ENCODE measurements at regions not wholly inside any gene's neighbourhood (a gene's known extent, or its start where the extent isn't known, plus 50 kb on each side); places are given as distances from the start of the nearest gene placed in this dataset.

DNA sequence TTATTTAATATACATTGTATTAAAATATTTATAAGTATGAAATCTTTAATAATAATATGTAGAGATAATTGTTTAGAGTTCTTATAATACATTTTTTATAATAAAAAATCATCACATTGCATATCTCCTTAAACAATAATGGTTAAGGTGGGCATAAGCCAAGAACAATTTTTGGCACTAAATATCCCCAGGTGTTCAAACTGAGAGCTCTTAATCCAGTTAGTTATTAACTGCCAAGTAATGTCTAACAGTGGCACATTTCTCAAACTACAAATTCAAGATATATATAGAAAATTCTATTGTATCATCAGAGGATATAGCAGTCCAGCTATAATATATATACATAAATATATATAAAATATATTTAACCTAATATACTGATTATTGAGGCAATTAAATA is 680.8 kb downstream of the SI start:
- BruUV-seq (replicated peaks): no TSS peak
- Histone ChIP-seq H3K9ac (ENCODE audit: insufficient read depth in 1 of 2, low read depth in 2 of 2, low read length in 2 of 2) (no peak overlapping the region), H4K20me1 (replicated peaks; ENCODE audit: control insufficient read depth, insufficient read depth, low read length) (no peaks in the 10 kb centered on the region), H3K9me1 (ENCODE audit: control insufficient read depth, insufficient read depth, low read length) (no peaks in the 10 kb centered on the region), H2AFZ (ENCODE audit: low read depth, low read length) (no peak overlapping the region), H3K79me2 (ENCODE audit: control insufficient read depth, insufficient read depth, low read length) (no peaks in the 10 kb centered on the region), H3K4me3 (no peak overlapping the region), H3K27ac (ENCODE audit: extremely low read depth, low read depth, low read length) (no peak overlapping the region), H3K4me1 (replicated peaks in 1 of 2; ENCODE audit: control insufficient read depth in 2 of 2, insufficient read depth in 2 of 2, low read length in 2 of 2) (no peaks in the 10 kb centered on the region), H3K9me3 (replicated peaks; ENCODE audit: control insufficient read depth, insufficient read depth, low read depth, low read length) (no peaks in the 10 kb centered on the region), H3K4me2 (ENCODE audit: insufficient read depth, low read length) (no peak overlapping the region), H3K36me3 (ENCODE audit: control insufficient read depth, insufficient read depth, low read length) (no peaks in the 10 kb centered on the region), H3K27me3 (ENCODE audit: control insufficient read depth in 2 of 2, insufficient read depth in 2 of 2, low read length in 2 of 2) (no peaks in the 10 kb centered on the region)
- in situ Hi-C loops (cut with MboI) (no loop called here), intact Hi-C loops (cut with micrococcal nuclease) (no loop called here)
- FAIRE-seq: no peak
- DNase-seq (ENCODE audit: extremely low read depth in 1 of 4, low spot score in 3 of 4): no peak
- CTCF ChIA-PET (ENCODE audit: low intra/inter-chr PET ratio): no interaction called here
- ATAC-seq: no peak
- POLR2A ChIA-PET: no interaction called here
- no peak for TF ChIP-seq ZNF785 (CRISPR knock-in tag; IDR thresholded peaks at IDR 0.05)
- TF ChIP-seq, protein P1, sequence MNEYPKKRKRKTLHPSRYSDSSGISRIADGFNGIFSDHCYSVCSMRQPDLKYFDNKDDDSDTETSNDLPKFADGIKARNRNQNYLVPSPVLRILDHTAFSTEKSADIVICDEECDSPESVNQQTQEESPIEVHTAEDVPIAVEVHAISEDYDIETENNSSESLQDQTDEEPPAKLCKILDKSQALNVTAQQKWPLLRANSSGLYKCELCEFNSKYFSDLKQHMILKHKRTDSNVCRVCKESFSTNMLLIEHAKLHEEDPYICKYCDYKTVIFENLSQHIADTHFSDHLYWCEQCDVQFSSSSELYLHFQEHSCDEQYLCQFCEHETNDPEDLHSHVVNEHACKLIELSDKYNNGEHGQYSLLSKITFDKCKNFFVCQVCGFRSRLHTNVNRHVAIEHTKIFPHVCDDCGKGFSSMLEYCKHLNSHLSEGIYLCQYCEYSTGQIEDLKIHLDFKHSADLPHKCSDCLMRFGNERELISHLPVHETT (CRISPR knock-in tag; conservative IDR thresholded peaks at IDR 0.05 in 1 of 2, IDR thresholded peaks at IDR 0.05 in 1 of 2): no peak
- no peak for TF ChIP-seq ZNF384 (IDR thresholded peaks at IDR 0.05; ENCODE audit: low read depth, low read length)
- TF ChIP-seq, protein P2, sequence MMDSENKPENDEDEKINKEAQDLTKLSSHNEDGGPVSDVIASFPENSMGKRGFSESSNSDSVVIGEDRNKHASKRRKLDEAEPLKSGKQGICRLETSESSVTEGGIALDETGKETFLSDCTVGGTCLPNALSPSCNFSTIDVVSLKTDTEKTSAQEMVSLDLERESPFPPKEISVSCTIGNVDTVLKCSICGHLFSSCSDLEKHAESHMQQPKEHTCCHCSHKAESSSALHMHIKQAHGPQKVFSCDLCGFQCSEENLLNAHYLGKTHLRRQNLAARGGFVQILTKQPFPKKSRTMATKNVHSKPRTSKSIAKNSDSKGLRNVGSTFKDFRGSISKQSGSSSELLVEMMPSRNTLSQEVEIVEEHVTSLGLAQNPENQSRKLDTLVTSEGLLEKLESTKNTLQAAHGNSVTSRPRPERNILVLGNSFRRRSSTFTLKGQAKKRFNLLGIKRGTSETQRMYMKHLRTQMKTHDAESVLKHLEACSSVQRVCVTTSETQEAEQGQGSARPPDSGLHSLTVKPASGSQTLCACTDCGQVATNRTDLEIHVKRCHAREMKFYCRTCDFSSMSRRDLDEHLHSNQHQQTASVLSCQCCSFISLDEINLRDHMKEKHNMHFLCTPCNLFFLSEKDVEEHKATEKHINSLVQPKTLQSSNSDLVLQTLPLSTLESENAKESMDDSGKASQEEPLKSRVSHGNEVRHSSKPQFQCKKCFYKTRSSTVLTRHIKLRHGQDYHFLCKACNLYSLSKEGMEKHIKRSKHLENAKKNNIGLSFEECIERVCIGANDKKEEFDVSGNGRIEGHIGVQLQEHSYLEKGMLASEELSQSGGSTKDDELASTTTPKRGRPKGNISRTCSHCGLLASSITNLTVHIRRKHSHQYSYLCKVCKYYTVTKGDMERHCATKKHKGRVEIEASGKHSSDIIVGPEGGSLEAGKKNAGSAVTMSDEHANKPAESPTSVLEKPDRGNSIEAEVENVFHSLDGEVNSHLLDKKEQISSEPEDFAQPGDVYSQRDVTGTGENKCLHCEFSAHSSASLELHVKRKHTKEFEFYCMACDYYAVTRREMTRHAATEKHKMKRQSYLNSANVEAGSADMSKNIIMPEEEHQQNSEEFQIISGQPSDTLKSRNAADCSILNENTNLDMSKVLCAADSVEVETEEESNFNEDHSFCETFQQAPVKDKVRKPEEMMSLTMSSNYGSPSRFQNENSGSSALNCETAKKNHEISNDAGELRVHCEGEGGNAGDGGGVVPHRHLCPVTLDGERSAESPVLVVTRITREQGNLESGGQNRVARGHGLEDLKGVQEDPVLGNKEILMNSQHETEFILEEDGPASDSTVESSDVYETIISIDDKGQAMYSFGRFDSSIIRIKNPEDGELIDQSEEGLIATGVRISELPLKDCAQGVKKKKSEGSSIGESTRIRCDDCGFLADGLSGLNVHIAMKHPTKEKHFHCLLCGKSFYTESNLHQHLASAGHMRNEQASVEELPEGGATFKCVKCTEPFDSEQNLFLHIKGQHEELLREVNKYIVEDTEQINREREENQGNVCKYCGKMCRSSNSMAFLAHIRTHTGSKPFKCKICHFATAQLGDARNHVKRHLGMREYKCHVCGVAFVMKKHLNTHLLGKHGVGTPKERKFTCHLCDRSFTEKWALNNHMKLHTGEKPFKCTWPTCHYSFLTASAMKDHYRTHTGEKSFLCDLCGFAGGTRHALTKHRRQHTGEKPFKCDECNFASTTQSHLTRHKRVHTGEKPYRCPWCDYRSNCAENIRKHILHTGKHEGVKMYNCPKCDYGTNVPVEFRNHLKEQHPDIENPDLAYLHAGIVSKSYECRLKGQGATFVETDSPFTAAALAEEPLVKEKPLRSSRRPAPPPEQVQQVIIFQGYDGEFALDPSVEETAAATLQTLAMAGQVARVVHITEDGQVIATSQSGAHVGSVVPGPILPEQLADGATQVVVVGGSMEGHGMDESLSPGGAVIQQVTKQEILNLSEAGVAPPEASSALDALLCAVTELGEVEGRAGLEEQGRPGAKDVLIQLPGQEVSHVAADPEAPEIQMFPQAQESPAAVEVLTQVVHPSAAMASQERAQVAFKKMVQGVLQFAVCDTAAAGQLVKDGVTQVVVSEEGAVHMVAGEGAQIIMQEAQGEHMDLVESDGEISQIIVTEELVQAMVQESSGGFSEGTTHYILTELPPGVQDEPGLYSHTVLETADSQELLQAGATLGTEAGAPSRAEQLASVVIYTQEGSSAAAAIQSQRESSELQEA (IDR thresholded peaks at IDR 0.05; ENCODE audit: low read depth): no peak
- TF ChIP-seq STAT6 (CRISPR knock-in tag; IDR thresholded peaks at IDR 0.05): no peak
- TF ChIP-seq NONO (IDR thresholded peaks at IDR 0.05; ENCODE audit: low read depth in 2 of 2, low read length in 1 of 2): no peak
